ENCODE measurements at regions not wholly inside any gene's neighbourhood (a gene's known extent, or its start where the extent isn't known, plus 50 kb on each side); places are given as distances from the start of the nearest gene placed in this dataset.

DNA sequence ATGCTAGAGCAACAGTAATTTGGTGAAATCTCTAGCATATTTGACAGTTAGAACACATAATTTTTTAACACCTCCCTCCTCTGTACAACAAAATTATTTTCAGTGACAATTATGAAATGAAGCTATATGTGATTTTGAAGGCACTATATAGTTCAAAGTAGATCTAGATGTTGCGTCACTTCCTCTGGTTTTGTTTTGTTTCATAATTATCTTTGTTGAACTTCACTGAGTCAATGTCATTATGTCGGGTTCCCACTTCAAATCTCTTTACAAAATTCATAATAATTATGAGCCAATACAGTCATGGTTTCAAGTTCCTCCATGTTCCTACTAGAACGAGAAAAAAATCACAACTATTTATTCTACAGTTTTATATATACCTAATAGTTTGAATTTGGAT, 254.8 kb upstream of the PLXNA2 start:
- no peaks in the 10 kb centered on the region for H3K36me3 ChIP-seq
- no peaks in the 10 kb centered on the region for H3K4me1 ChIP-seq
- TF ChIP-seq, protein P1, sequence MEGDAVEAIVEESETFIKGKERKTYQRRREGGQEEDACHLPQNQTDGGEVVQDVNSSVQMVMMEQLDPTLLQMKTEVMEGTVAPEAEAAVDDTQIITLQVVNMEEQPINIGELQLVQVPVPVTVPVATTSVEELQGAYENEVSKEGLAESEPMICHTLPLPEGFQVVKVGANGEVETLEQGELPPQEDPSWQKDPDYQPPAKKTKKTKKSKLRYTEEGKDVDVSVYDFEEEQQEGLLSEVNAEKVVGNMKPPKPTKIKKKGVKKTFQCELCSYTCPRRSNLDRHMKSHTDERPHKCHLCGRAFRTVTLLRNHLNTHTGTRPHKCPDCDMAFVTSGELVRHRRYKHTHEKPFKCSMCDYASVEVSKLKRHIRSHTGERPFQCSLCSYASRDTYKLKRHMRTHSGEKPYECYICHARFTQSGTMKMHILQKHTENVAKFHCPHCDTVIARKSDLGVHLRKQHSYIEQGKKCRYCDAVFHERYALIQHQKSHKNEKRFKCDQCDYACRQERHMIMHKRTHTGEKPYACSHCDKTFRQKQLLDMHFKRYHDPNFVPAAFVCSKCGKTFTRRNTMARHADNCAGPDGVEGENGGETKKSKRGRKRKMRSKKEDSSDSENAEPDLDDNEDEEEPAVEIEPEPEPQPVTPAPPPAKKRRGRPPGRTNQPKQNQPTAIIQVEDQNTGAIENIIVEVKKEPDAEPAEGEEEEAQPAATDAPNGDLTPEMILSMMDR (IDR thresholded peaks at IDR 0.05), result no peak
- TF ChIP-seq POLR2AphosphoS5 (IDR thresholded peaks at IDR 0.05), result no peak
- no peak for TF ChIP-seq EP300 (IDR thresholded peaks at IDR 0.05; ENCODE audit: low read depth)
- TF ChIP-seq POLR2A (IDR thresholded peaks at IDR 0.05), result no peak
- in situ Hi-C loops (cut with MboI; ENCODE audit: low pct_ligation_motif_present in 1 of 4, low pct_unique_long_range_greater_than_20kb in 1 of 4, low sequenced_read_pairs in 3 of 4), result no loop called here
- 59 to 60% methylated on average over 3 of the region's 3 CpGs for WGBS, 2 donors (ENCODE audit: low coverage in 1 of 2)
- intact Hi-C loops (cut with DNase I; ENCODE audit: low total_unique reads), result no loop called here
- H3K9me3 ChIP-seq, result no peaks in the 10 kb centered on the region
- H3K4me3 ChIP-seq, result no peak overlapping the region
- H3K27me3 ChIP-seq, result no peaks in the 10 kb centered on the region
- no peak for DNase-seq
- H3K27ac ChIP-seq, result no peak overlapping the region

DNA sequence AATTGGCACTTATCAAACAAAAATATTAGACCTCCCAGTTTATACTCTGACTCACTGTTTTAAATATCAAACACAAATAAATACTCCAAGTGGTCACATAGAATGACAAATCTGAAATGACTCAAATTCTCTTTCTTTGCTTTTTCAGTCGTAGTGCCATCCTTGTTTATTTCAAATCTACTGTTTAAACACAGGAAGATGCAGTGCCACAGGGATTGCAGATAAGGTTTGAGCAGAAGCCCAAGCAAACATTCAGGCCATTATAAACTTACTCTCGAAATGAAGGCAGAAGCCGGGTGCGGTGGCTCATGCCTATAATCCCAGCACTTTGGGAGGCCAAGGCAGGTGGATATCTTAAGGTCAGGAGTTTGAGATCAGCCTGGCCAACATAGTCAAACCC, 255.4 kb upstream of the PLXNA2 start:
- no peaks in the 10 kb centered on the region for H3K36me3 ChIP-seq
- DNase-seq, result no peak
- no peaks in the 10 kb centered on the region for H3K27me3 ChIP-seq
- H3K4me1 ChIP-seq, result no peaks in the 10 kb centered on the region
- WGBS, 2 donors (ENCODE audit: low coverage in 1 of 2), result 52 to 60% methylated on average over 4 of the region's 4 CpGs
- in situ Hi-C loops (cut with MboI; ENCODE audit: low pct_ligation_motif_present in 1 of 4, low pct_unique_long_range_greater_than_20kb in 1 of 4, low sequenced_read_pairs in 3 of 4), result no loop called here
- TF ChIP-seq, protein P1 (IDR thresholded peaks at IDR 0.05), result no peak
- intact Hi-C loops (cut with DNase I; ENCODE audit: low total_unique reads), result no loop called here
- no peaks in the 10 kb centered on the region for H3K9me3 ChIP-seq
- H3K4me3 ChIP-seq, result no peak overlapping the region
- no peak overlapping the region for H3K27ac ChIP-seq

DNA sequence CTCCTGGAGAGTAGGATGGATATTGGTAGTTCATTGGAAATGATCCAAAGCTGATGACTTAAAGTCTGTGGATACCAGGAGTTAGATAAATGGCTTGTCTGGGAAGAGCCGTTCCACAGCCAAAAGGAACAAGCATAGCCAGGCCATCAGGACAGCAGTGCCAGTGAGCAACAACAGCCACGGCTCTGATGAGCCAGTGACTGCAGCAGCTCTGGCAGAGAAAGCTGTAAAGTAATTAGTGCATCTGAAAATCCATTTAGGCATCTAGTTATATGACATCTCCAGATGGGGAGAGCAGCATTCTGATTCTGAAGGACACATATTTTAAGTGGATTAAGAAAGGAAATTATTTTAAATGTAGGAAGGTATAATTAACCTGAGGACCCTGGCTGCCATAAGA, 256.2 kb upstream of the PLXNA2 start:
- no peaks in the 10 kb centered on the region for H3K4me1 ChIP-seq
- no peaks in the 10 kb centered on the region for H3K9me3 ChIP-seq
- H3K27me3 ChIP-seq, result no peaks in the 10 kb centered on the region
- no peak overlapping the region for H3K27ac ChIP-seq
- DNase-seq, result no peak
- intact Hi-C loops (cut with DNase I; ENCODE audit: low total_unique reads) (no loop called here), in situ Hi-C loops (cut with MboI; ENCODE audit: low pct_ligation_motif_present in 1 of 4, low pct_unique_long_range_greater_than_20kb in 1 of 4, low sequenced_read_pairs in 3 of 4) (no loop called here)
- no peak overlapping the region for H3K4me3 ChIP-seq
- WGBS, 2 donors (ENCODE audit: low coverage in 1 of 2), result 39 to 80% methylated on average over 1 to 2 of the region's 2 CpGs
- no peak for TF ChIP-seq POLR2A (IDR thresholded peaks at IDR 0.05)
- TF ChIP-seq POLR2AphosphoS5 (IDR thresholded peaks at IDR 0.05), result no peak
- TF ChIP-seq EP300 (IDR thresholded peaks at IDR 0.05; ENCODE audit: low read depth), result no peak
- TF ChIP-seq, protein P1 (IDR thresholded peaks at IDR 0.05), result no peak
- no peaks in the 10 kb centered on the region for H3K36me3 ChIP-seq

DNA sequence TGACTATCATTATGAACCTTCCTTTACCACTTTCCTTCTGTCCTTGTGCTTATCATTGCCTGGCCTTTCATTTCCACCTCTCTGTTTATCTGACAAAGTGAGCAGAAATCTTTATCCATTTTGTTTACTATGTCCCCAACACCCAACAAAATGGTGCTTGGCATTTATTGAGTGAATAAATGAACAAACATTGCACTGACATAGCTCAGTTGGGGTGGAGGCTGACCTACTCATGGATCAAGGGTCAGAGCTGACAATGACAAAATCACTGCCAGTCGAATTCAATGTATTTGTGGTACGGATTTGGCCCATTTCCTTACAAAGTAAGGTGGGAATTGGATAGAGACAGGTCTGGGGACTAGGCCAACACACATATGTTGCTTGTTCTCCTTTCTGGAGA, 257.4 kb upstream of the PLXNA2 start:
- Histone ChIP-seq H3K27me3 (no peaks in the 10 kb centered on the region), H3K36me3 (no peaks in the 10 kb centered on the region), H3K27ac (no peak overlapping the region), H3K9me3 (no peaks in the 10 kb centered on the region), H3K4me1 (no peaks in the 10 kb centered on the region), H3K4me3 (no peak overlapping the region)
- WGBS, 2 donors (ENCODE audit: low coverage in 1 of 2), result 58 to 60% methylated on average over 2 of the region's 2 CpGs
- TF ChIP-seq, protein P1 (IDR thresholded peaks at IDR 0.05), result no peak
- TF ChIP-seq POLR2AphosphoS5 (IDR thresholded peaks at IDR 0.05) (no peak), POLR2A (IDR thresholded peaks at IDR 0.05) (no peak), EP300 (IDR thresholded peaks at IDR 0.05; ENCODE audit: low read depth) (no peak)
- intact Hi-C loops (cut with DNase I; ENCODE audit: low total_unique reads), result no loop called here
- DNase-seq, result no peak
- in situ Hi-C loops (cut with MboI; ENCODE audit: low pct_ligation_motif_present in 1 of 4, low pct_unique_long_range_greater_than_20kb in 1 of 4, low sequenced_read_pairs in 3 of 4), result no loop called here
